Neural progenitor cell (in vitro differentiated cells): ENCODE measurements at regions not wholly inside any gene's neighbourhood (a gene's known extent, or its start where the extent isn't known, plus 50 kb on each side); places are given as distances from the start of the nearest gene placed in this dataset.

Experiments
- DNase-seq: peaks from one replicate; pipeline ENCODE4 v3.0.0-alpha.2; 2016; ENCODE audit warnings: low spot score
- H2AFZ ChIP-seq: fragments of 200-600 bp; sonication (generic); replicated peaks from 2 replicates; pipeline ENCODE4 v1.6.1; 2016; ENCODE audit warnings: antibody characterized with exemption
- H3F3A ChIP-seq: fragments of 200-600 bp; sonication (generic); 2 replicates; pipeline ENCODE4 v1.6.1; 2016; ENCODE audit warnings: antibody characterized with exemption, low read depth
- H3K27ac ChIP-seq: fragments of 200-600 bp; sonication (generic); 2 replicates; pipeline ENCODE4 v1.5.1; 2016; ENCODE audit warnings: mild to moderate bottlenecking
- H3K27me3 ChIP-seq: fragments of 200-600 bp; sonication (generic); 2 replicates; pipeline ENCODE4 v1.6.1; 2016; ENCODE audit warnings: mild to moderate bottlenecking, moderate library complexity
- H3K36me3 ChIP-seq: fragments of 200-600 bp; sonication (generic); 2 replicates; pipeline ENCODE4 v1.5.1; 2016
- H3K4me1 ChIP-seq: fragments of 200-600 bp; sonication (generic); 2 replicates; pipeline ENCODE4 v1.6.1; 2016; ENCODE audit warnings: mixed run types
- H3K4me2 ChIP-seq: fragments of 200-600 bp; sonication (generic); 2 replicates; pipeline ENCODE4 v1.6.1; 2016
- H3K4me3 ChIP-seq: fragments of 200-600 bp; sonication (generic); 2 replicates; pipeline ENCODE4 v1.5.1; 2016
- H3K79me2 ChIP-seq: fragments of 200-600 bp; sonication (generic); 2 replicates; pipeline ENCODE4 v1.6.1; 2016; ENCODE audit warnings: low read depth
- H3K9ac ChIP-seq: fragments of 200-600 bp; sonication (generic); 2 replicates; pipeline ENCODE4 v1.6.1; 2016
- H3K9me3 ChIP-seq: fragments of 200-600 bp; sonication (generic); 2 replicates; pipeline ENCODE4 v1.5.1; 2016; ENCODE audit warnings: low read depth
- H4K20me1 ChIP-seq: fragments of 200-600 bp; sonication (generic); 2 replicates; pipeline ENCODE4 v1.6.1; 2016; ENCODE audit warnings: low read depth
- H3K27ac Mint-ChIP-seq: 3 replicates; pipeline ENCODE4 v1.8.0; 2021; ENCODE audit warnings: mixed read lengths
- H3K27me3 Mint-ChIP-seq: 2 replicates; pipeline ENCODE4 v1.8.0; 2022; ENCODE audit warnings: low read depth, mild to moderate bottlenecking, inconsistent platforms, moderate library complexity, mixed read lengths; ENCODE audit not compliant: insufficient read depth
- H3K36me3 Mint-ChIP-seq: 3 replicates; pipeline ENCODE4 v1.8.0; 2021; ENCODE audit warnings: mixed read lengths
- H3K4me1 Mint-ChIP-seq: 3 replicates; pipeline ENCODE4 v1.8.0; 2021; ENCODE audit warnings: mixed read lengths
- H3K4me3 Mint-ChIP-seq: 3 replicates; pipeline ENCODE4 v1.8.0; 2021; ENCODE audit warnings: mild to moderate bottlenecking, moderate library complexity, mixed read lengths
- H3K9me3 Mint-ChIP-seq: 3 replicates; pipeline ENCODE4 v1.8.0; 2020; ENCODE audit warnings: mixed read lengths
- CTCF ChIP-seq: fragments of 200-600 bp; sonication (generic); IDR thresholded peaks from 2 replicates; pipeline ENCODE4 v1.5.1; 2017; ENCODE audit warnings: antibody characterized with exemption, mild to moderate bottlenecking
- EZH2 ChIP-seq: fragments of 200-600 bp; sonication (generic); IDR thresholded peaks from 2 replicates; pipeline ENCODE4 v1.6.1; 2017; ENCODE audit warnings: antibody characterized with exemption, mild to moderate bottlenecking, moderate library complexity
- EZH2phosphoT487 ChIP-seq: fragments of 200-600 bp; sonication (generic); IDR thresholded peaks from 2 replicates; pipeline ENCODE4 v1.6.1; 2017; ENCODE audit warnings: antibody characterized with exemption

- Histone ChIP-seq H3K4me1 (peaks cover 33% of the 10 kb centered on the region), H3K4me3 (no peak overlapping the region), H3K9ac (no peak overlapping the region), H3K27me3 (no peaks in the 10 kb centered on the region), H3K4me2 (no peak overlapping the region), H3K79me2 (no peaks in the 10 kb centered on the region), H4K20me1 (no peaks in the 10 kb centered on the region), H2AFZ (no peak overlapping the region), H3K9me3 (no peaks in the 10 kb centered on the region), H3K36me3 (no peaks in the 10 kb centered on the region), H3K27ac (no peak overlapping the region), H3F3A (peaks cover 9% of the 10 kb centered on the region)
- no peak overlapping the region for H3K4me3 Mint-ChIP-seq
- TF ChIP-seq EZH2, result no peak
- no peak for TF ChIP-seq EZH2phosphoT487
- no peak for TF ChIP-seq CTCF
- H3K27ac Mint-ChIP-seq, result no peak overlapping the region
- H3K4me1 Mint-ChIP-seq, result peaks cover 37% of the 10 kb centered on the region
- H3K36me3 Mint-ChIP-seq, result no peaks in the 10 kb centered on the region
- peaks cover 4% of the 10 kb centered on the region for H3K9me3 Mint-ChIP-seq
- no peak for DNase-seq
- peaks cover 3% of the 10 kb centered on the region for H3K27me3 Mint-ChIP-seq
Measured at GRCh38 chr19:28456708-28457320, 756.1 kb downstream of the UQCRFS1 start.

- peak; percentile 21 for DNase-seq
- Histone ChIP-seq H3K9ac (no peak overlapping the region), H3K27me3 (no peaks in the 10 kb centered on the region)
Measured at GRCh38 chr19:28456252-28456651, 756.7 kb downstream of the UQCRFS1 start.

GRCh38 chr19:28454083-28454482 lies 758.9 kb downstream of the UQCRFS1 start:
- no peak for DNase-seq
- H3K4me1 ChIP-seq, result peaks cover 27% of the 10 kb centered on the region
- Mint-ChIP-seq H3K4me1 (peaks cover 34% of the 10 kb centered on the region), H3K27me3 (no peaks in the 10 kb centered on the region), H3K9me3 (peaks cover 4% of the 10 kb centered on the region), H3K36me3 (no peaks in the 10 kb centered on the region), H3K4me3 (no peak overlapping the region), H3K27ac (no peak overlapping the region)
- no peaks in the 10 kb centered on the region for H4K20me1 ChIP-seq
- peaks cover 9% of the 10 kb centered on the region for H3F3A ChIP-seq
- no peaks in the 10 kb centered on the region for H3K79me2 ChIP-seq
- H3K9me3 ChIP-seq, result no peaks in the 10 kb centered on the region
- H3K4me2 ChIP-seq, result no peak overlapping the region
- no peak overlapping the region for H3K27ac ChIP-seq
- H3K4me3 ChIP-seq, result no peak overlapping the region
- no peak overlapping the region for H3K9ac ChIP-seq
- no peak for TF ChIP-seq CTCF
- TF ChIP-seq EZH2, result no peak
- TF ChIP-seq EZH2phosphoT487, result no peak
- no peaks in the 10 kb centered on the region for H3K27me3 ChIP-seq
- H3K36me3 ChIP-seq, result no peaks in the 10 kb centered on the region
- no peak overlapping the region for H2AFZ ChIP-seq

More at GRCh38 chr19:28456252-28456651, 756.7 kb downstream of the UQCRFS1 start:
- Histone ChIP-seq H3K27ac (no peak overlapping the region), H3K4me3 (no peak overlapping the region), H4K20me1 (no peaks in the 10 kb centered on the region), H3K79me2 (no peaks in the 10 kb centered on the region), H3K4me2 (no peak overlapping the region), H3K9me3 (no peaks in the 10 kb centered on the region), H3F3A (peaks cover 9% of the 10 kb centered on the region), H3K4me1 (peaks cover 33% of the 10 kb centered on the region), H2AFZ (no peak overlapping the region), H3K36me3 (no peaks in the 10 kb centered on the region)
- H3K9me3 Mint-ChIP-seq, result peaks cover 4% of the 10 kb centered on the region
- TF ChIP-seq EZH2 (no peak), CTCF (no peak), EZH2phosphoT487 (no peak)
- H3K4me3 Mint-ChIP-seq, result no peak overlapping the region
- H3K36me3 Mint-ChIP-seq, result no peaks in the 10 kb centered on the region
- H3K27ac Mint-ChIP-seq, result no peak overlapping the region
- peaks cover 37% of the 10 kb centered on the region for H3K4me1 Mint-ChIP-seq
- H3K27me3 Mint-ChIP-seq, result peaks cover 3% of the 10 kb centered on the region
